Cardiac septum (tissue), 1 donor: ENCODE measurements at regions not wholly inside any gene's neighbourhood (a gene's known extent, or its start where the extent isn't known, plus 50 kb on each side); places are given as distances from the start of the nearest gene placed in this dataset.
"Not testable (repeated sequence)": the region's sequence is repeated elsewhere in the genome, so short reads cannot be mapped to it uniquely, and the experiment has no call there.

Experiments used
- DNase-seq: peaks from one replicate; pipeline ENCODE4 v3.0.0-alpha.2; 2020; ENCODE audit warnings: low spot score
- intact Hi-C: fragments of 100-400 bp; cut with DNase I; formaldehyde crosslinking; loops from one replicate; pipeline ENCODE4 v1.14.0; 2022
- donor health status: DM: no; HTN: no; CAD: no.

DNA sequence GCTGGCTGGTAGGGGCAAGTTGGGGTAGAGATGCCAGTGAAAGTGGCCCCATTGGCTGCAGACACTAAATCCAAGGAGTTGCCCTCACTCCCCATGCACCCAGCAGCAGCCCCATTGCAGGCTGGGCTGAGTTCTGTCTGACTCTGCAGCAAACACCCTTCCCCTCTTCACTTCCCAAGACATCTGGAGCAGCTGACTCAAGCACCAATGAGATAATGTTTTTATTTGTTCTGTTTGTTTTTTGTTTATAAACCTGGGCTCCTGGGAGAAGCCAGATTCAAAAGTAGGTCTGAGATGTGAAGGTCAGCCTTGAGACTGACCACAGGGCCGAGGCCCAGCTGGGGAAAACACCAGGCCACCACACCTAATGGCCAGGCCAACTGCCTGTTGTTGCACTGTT is 545.9 kb upstream of the KLF4 start:
- intact Hi-C loops, result no loop called here
- no peak for DNase-seq

DNA sequence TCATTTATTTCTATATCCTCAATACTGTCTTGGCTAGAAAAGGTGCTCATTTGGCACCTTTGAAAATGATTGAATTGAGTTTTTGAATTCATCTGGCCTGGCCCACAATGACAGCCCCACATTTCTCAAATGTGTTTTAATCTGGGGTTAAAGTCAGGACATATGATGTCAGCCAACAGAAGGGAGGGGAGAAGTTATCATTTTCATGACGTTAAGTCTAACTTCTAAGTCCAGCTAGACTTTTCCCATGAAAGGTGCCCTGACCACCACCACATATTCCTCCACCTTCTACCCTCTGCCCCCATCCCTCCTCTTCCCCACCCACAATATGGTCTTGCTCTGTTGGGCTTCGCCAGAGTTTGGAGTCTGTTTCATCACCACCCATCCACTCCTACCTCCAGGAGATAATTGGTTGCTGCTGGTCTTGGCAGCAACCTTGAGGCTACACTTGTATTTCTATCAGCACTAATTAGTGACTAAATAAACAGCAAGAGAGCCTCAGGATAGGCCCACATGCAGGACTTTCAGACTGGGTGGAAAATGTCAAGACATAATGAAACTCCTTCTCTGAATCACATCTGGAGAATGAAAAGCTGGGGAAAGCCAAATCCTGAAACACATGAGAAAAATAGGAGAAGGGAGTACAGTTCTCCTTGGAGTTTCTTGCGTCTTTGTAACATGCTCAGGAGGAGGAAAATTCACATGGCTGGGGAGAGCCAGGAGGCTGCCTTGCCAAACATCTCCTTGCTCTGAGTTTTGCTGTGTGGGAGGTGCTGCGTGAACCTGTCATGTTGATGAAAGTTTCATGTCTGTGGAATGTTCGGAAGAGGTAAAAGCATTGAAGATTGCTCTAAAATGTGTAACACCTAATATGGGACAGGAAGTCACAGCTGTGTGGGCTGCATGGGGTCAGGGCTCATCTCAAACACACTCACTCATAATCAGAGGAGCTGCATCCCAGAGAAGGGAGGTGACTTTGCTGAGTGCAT is 544.7 kb upstream of the KLF4 start:
- no peak for DNase-seq
- intact Hi-C loops, result no loop called here

DNA sequence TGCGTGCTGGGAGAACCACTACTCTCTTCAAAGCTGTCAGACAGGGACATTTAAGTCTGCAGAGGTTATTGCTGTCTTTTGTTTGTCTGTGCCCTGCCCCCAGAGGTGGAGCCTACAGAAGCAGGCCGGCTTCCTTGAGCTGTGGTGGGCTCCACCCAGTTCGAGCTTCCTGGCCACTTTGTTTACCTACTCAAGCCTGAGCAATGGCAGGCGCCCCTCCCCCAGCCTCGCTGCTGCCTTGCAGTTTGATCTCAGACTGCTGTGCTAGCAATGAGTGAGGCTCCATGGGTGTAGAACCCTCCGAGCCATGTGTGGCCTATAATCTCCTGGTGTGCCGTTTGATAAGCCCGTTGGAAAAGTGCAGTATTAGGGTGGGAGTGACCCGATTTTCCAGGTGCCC is 542.5 kb upstream of the KLF4 start:
- DNase-seq, intact Hi-C loops: not testable (repeated sequence)

GRCh38 chr9:108031221-108031620 is 541.7 kb upstream of the KLF4 start:
- intact Hi-C loops, result not testable (repeated sequence)

GRCh38 chr9:108026718-108027117 is 537.1 kb upstream of the KLF4 start:
- intact Hi-C loops, DNase-seq: not testable (repeated sequence)

More at GRCh38 chr9:108031221-108031620, 541.7 kb upstream of the KLF4 start:
- not testable (repeated sequence) for DNase-seq

- intact Hi-C loops, result no loop called here
- no peak for DNase-seq
These were observed 535.0 kb upstream of the KLF4 start for GRCh38 chr9:108024604-108025003.

DNA sequence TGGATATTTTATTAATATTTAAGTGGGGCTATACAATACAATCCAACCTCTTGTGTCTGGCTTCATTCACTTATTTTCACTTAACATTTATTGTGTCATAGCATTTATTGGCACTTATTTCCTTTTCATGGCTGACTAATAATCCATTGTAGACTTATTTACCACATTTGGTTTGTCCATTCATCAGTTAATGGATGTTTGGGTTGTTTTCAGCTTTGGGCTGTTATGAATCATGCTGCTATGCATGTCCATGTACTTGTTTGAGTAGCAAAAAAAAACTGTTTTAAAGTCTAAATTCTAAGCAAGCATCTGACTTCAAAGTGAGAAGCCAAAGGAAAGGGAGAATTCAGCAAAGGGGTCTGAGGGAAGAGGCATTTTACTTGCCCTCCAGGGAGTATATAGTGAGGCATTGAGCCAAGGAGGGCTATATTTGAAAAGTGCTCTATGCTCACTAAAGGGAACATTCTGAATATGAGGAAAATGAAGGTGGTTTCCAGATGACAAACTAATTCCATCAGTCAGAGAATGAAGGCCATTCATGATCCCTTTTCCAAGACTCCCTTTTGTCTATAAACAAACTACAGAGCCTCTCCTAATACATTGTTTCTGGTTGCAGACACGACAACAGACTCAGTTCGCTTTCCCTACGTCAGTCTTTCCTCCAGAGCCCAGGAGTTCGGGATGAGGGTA is 532.8 kb upstream of the KLF4 start:
- no peak for DNase-seq
- intact Hi-C loops, result no loop called here

- no peak for DNase-seq
- intact Hi-C loops, result no loop called here
These were observed 531.6 kb upstream of the KLF4 start for GRCh38 chr9:108021096-108021710.

- intact Hi-C loops, result no loop called here
These were observed 530.3 kb upstream of the KLF4 start for GRCh38 chr9:108019821-108020220.

GRCh38 chr9:108017671-108018070 is 528.1 kb upstream of the KLF4 start:
- intact Hi-C loops, result no loop called here
- no peak for DNase-seq

More at GRCh38 chr9:108019821-108020220, 530.3 kb upstream of the KLF4 start:
- DNase-seq, result no peak

DNA sequence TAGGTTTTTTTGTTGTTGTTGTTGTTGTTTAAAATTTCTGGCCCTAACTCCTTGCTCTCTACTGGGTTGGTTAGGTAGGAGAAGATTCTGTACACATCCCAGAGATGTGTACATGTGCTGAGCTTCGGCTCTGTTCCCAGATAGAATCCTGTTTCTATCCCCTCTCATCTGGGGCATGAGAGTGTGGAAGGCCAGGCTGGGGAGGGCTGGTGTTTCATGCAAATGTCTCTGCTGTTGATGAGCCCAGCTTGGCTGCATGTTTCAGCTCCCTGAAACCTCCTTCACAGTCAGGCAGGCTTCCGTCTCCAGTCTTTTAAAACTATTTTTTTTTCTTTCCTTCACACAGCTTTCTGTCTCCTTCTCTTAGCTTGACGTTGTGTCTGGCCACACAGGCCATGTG is 526.9 kb upstream of the KLF4 start:
- intact Hi-C loops, result no loop called here

DNA sequence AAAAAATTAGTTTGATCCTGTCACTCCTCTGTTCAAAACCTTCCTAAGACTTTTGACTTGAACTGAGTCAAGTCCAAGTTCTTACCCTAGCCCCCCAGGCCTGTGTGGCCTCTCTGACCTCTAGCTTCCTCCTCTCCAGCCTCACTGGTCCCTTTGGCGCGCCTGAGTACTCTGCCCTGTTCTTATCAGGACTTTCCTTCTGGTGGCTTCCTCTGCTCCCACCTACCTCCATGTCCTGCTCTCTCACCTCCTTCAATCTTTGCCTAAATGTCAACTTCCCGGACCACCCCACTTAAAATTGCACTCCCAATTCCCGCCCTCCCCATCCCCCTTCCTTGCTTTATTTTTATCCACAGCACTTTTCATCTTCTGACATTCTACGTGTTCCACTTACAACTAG is 526.1 kb upstream of the KLF4 start:
- no peak for DNase-seq
- intact Hi-C loops, result no loop called here

More for the DNA sequence above, 526.9 kb upstream of the KLF4 start:
- no peak for DNase-seq

- no peak for DNase-seq
- intact Hi-C loops, result no loop called here
These were observed 524.8 kb upstream of the KLF4 start for GRCh38 chr9:108014353-108014752.

- intact Hi-C loops, result no loop called here
- DNase-seq, result no peak
These were observed 523.5 kb upstream of the KLF4 start for GRCh38 chr9:108012886-108013665.

DNA sequence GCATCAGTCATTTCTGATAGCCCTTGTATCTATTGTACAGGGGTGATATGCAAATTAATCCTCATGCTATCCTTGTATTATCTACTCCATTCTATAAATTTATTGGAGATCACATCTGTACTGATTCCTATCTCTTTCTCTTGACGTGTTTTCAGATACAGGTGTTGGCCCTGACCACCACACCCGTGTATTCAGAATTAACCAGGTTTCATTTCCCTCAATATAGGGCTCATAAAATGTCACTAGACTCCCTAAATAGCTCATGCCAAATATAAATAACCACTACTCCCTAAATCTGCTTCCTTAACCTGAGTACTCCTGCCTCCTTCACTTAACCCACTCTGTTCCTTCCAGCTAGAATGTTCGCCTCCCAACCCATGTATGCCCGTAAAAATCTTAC is 522.8 kb upstream of the KLF4 start:
- intact Hi-C loops, result no loop called here
- DNase-seq, result no peak

DNA sequence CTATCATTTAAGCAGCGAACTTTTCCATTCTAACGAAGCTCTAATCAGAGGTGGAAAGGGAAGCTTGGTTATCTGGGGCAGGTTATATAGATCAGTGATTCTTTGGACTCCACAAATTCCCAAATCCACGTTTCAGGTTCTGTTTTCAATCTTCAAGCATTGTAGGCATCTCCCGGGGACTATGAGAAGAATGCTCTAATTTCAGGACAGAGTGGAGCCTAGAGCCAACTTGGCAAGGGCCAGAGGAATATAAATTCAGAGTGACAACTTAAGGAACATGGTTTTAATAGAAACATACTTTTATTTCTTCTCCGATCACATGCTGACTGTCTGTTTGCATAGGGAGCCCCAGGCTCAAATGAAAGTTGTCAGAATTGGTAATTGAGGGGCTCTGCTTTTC is 514.0 kb upstream of the KLF4 start:
- no peak for DNase-seq
- intact Hi-C loops, result no loop called here

DNA sequence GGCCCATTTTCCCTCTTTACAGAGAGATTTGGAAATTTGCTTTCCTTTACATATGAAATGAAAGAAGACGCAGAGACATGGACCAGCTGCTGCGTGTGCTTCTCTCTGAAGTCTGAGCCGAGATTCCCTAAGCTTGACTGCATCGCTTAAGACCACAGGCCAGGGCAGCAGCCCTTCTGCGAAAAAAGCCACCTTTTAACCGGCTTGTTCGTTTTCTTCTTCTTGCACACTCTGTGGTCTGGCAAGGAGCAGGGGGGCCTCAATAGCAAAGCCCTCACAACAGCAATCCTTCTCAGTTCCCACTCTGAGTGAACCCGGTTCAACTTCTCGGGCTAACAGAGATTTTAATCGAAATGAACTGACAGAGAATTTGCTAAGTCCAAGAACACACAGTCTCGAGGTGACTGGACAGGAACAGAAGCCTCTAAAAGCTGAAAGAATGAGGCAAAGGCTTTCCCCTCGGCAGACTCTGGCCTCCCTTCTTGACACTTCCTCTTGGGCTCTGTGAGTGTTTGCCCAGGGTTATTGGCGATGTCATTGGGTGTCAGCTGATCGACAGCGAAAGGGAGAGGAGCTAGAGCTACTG is 512.9 kb upstream of the KLF4 start:
- DNase-seq, result no peak
- intact Hi-C loops, result no loop called here

DNA sequence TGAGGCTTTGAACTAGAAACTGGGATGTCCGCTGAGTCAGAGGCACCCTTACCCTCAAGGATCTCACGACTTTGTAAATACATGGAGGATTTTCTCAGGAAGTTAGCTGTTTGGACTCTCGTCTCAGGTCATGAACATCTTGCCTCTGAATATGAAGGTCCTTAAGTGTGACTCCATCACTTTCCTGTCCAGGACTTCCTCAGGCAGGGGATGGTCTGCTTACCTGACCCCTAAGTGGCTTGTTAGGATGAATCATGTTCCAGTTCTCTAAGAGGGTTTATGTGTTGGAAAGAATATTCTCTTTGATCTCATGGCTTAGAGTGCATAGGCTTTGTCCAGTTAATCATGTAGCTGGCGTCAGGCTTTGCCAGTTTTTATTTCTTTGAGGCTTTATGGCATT is 511.7 kb upstream of the KLF4 start:
- intact Hi-C loops, result no loop called here
- DNase-seq, result no peak

- intact Hi-C loops, result no loop called here
These were observed 510.3 kb upstream of the KLF4 start for GRCh38 chr9:107999890-108000289.

More at GRCh38 chr9:107999890-108000289, 510.3 kb upstream of the KLF4 start:
- DNase-seq, result no peak
